Endothelial cell of umbilical vein (primary cell): ENCODE measurements at regions not wholly inside any gene's neighbourhood (a gene's known extent, or its start where the extent isn't known, plus 50 kb on each side); places are given as distances from the start of the nearest gene placed in this dataset.
"Not testable (repeated sequence)": the region's sequence is repeated elsewhere in the genome, so short reads cannot be mapped to it uniquely, and the experiment has no call there.

ENCODE experiments used
- BruUV-seq: library from RNA; stranded (reverse); fragments of 400-500 nt; replicated peaks from 2 replicates; lab custom pipeline; 2021; lab: Mats Ljungman, UMichigan
- CTCF ChIA-PET: fragments of 300-600, 350-600 bp; sonication (Branson Sonifier 250); formaldehyde crosslinking; loops from one replicate; lab custom pipeline; 2021; ENCODE audit warnings: antibody characterized with exemption, inconsistent platforms; lab: Charles Lee
- POLR2A ChIA-PET: fragments of 300-600, 350-600 bp; sonication (Branson Sonifier 250); formaldehyde crosslinking; loops from one replicate; lab custom pipeline; 2021; ENCODE audit warnings: antibody characterized with exemption, inconsistent platforms; lab: Charles Lee
- DNase-seq: peaks from one replicate; pipeline ENCODE4 v3.0.0-alpha.2; 2011; ENCODE audit warnings: low read depth, low spot score
- FAIRE-seq: peaks from 2 replicates; lab custom pipeline; 2011; peaks lifted over from hg19 to GRCh38; lab: Jason Lieb, UNC
- H2AFZ ChIP-seq: 2 replicates; pipeline ENCODE4 v1.6.0; 2012; ENCODE audit warnings: low read depth, low read length, control low read depth, inconsistent platforms
- H3K27ac ChIP-seq: 2 replicates; pipeline ENCODE4 v1.5.1; 2011; ENCODE audit warnings: low read depth, mild to moderate bottlenecking, control low read depth, low read length, moderate library complexity; ENCODE audit not compliant: insufficient read depth
- H3K27me3 ChIP-seq, 2 experiments: 2 replicates each; pipeline versions ENCODE4 v1.6.0 to v1.6.1; 2011; ENCODE audit warnings: low read length in 2 of 2, mixed read lengths in 1 of 2; ENCODE audit not compliant: control insufficient read depth in 2 of 2, insufficient read depth in 2 of 2
- H3K36me3 ChIP-seq, 2 experiments: 2 replicates in 1 of 2; 3 replicates in 1 of 2; pipeline ENCODE4 v1.5.1; 2011; ENCODE audit warnings: low read length in 2 of 2, mild to moderate bottlenecking in 1 of 2, moderate library complexity in 1 of 2; ENCODE audit not compliant: control insufficient read depth in 2 of 2, insufficient read depth in 2 of 2; ENCODE audit errors: extremely low read depth in 1 of 2
- H3K4me1 ChIP-seq: 3 replicates; pipeline ENCODE4 v1.5.1; 2011; ENCODE audit warnings: mild to moderate bottlenecking, low read length; ENCODE audit not compliant: control insufficient read depth, insufficient read depth; ENCODE audit errors: extremely low read depth
- H3K4me2 ChIP-seq: 2 replicates; pipeline ENCODE4 v1.6.1; 2011; ENCODE audit warnings: low read length, control low read depth, mixed read lengths; ENCODE audit not compliant: insufficient read depth
- H3K4me3 ChIP-seq, 3 experiments: fragments of 200-600 bp in 1 of 3; sonication (generic), shearing (Covaris generic) in 1 of 3; replicated peaks in 1 of 3; 2 replicates each; pipeline ENCODE4 v1.5.1; 2011 to 2016; ENCODE audit warnings: control low read depth in 3 of 3, low read length in 3 of 3, mild to moderate bottlenecking in 2 of 3, inconsistent platforms in 1 of 3, low read depth in 1 of 3, moderate library complexity in 1 of 3; ENCODE audit not compliant: insufficient read depth in 1 of 3
- H3K79me2 ChIP-seq: 2 replicates; pipeline ENCODE4 v1.6.0; 2012; ENCODE audit warnings: low read length, inconsistent platforms; ENCODE audit not compliant: control insufficient read depth, insufficient read depth
- H3K9ac ChIP-seq: replicated peaks from 2 replicates; pipeline ENCODE3; 2011; ENCODE audit warnings: low read length, control low read depth; ENCODE audit not compliant: insufficient read depth; ENCODE audit errors: extremely low read depth
- H3K9me1 ChIP-seq: replicated peaks from 3 replicates; pipeline ENCODE4 v1.6.0; 2011; ENCODE audit warnings: mild to moderate bottlenecking, low read length; ENCODE audit not compliant: control insufficient read depth, insufficient read depth; ENCODE audit errors: extremely low read depth
- H3K9me3 ChIP-seq: replicated peaks from 2 replicates; pipeline ENCODE4 v1.5.1; 2012; ENCODE audit warnings: low read length, inconsistent platforms; ENCODE audit not compliant: control insufficient read depth, insufficient read depth
- H4K20me1 ChIP-seq: replicated peaks from 2 replicates; pipeline ENCODE3; 2011; ENCODE audit warnings: mild to moderate bottlenecking, low read length; ENCODE audit not compliant: control insufficient read depth, insufficient read depth; ENCODE audit errors: extremely low read depth
- dilution Hi-C: fragments of 300-500 bp; cut with MboI; formaldehyde crosslinking; loops from one replicate; pipeline ENCODE4 v1.15.0; 2019; ENCODE audit warnings: low sequenced_read_pairs; ENCODE audit not compliant: extremely low pct_ligation_motif_present
- intact Hi-C: fragments of 100-400 bp; cut with micrococcal nuclease; formaldehyde crosslinking; loops from one replicate; pipeline ENCODE4 v1.10.0; 2022

DNA sequence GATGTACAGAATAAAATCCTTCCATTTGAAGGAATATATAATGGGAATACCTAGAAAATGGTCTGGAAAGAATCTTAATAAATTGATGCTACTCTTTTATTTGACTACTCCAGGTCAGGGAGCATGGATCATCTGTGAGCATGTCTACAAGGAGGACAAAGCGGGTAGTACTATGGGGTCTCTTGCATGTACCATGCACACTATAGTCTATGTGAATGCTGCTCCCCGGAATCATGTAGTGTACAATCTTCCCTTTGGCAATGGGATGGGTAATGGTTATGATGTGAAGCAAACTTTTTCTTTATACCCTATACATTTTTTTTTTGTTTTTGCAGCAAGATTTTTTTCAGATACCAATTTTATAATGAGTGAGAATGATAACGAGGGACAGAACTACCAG lies 139.1 kb downstream of the SYT15 start:
- FAIRE-seq, H3K4me2 ChIP-seq, H3K9ac ChIP-seq, BruUV-seq, H3K9me1 ChIP-seq, CTCF ChIA-PET, dilution Hi-C loops, H3K9me3 ChIP-seq, H3K4me1 ChIP-seq, POLR2A ChIA-PET, H3K4me3 ChIP-seq, H3K79me2 ChIP-seq, H4K20me1 ChIP-seq, H3K27ac ChIP-seq, DNase-seq, intact Hi-C loops, H3K36me3 ChIP-seq, H3K27me3 ChIP-seq, H2AFZ ChIP-seq: not testable (repeated sequence)

DNA sequence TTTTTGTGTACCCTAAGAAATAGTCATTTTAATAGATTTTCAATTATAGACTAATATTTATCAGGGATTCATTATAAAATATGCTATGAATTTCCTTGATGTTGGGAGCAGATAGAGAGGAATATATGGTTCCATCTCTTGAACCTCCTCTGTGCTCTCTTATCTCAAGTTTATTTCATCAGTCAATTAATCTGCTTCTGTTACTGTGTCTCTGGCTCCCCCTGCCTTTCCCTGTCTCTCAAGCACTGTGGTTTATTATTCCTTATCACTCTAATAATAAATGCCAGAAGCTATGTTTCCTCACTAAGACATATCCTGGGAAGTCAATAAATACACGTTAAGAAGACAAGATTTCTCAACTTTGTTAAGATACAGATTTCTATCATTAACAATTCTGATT lies 141.5 kb downstream of the SYT15 start:
- H3K4me3 ChIP-seq, intact Hi-C loops, H3K79me2 ChIP-seq, H3K27ac ChIP-seq, CTCF ChIA-PET, H3K4me2 ChIP-seq, H2AFZ ChIP-seq, dilution Hi-C loops, H3K27me3 ChIP-seq, POLR2A ChIA-PET, H3K36me3 ChIP-seq, H3K9me3 ChIP-seq, BruUV-seq, FAIRE-seq, H4K20me1 ChIP-seq, H3K4me1 ChIP-seq, H3K9me1 ChIP-seq, H3K9ac ChIP-seq: not testable (repeated sequence)
- peak; percentile 14 for DNase-seq

DNA sequence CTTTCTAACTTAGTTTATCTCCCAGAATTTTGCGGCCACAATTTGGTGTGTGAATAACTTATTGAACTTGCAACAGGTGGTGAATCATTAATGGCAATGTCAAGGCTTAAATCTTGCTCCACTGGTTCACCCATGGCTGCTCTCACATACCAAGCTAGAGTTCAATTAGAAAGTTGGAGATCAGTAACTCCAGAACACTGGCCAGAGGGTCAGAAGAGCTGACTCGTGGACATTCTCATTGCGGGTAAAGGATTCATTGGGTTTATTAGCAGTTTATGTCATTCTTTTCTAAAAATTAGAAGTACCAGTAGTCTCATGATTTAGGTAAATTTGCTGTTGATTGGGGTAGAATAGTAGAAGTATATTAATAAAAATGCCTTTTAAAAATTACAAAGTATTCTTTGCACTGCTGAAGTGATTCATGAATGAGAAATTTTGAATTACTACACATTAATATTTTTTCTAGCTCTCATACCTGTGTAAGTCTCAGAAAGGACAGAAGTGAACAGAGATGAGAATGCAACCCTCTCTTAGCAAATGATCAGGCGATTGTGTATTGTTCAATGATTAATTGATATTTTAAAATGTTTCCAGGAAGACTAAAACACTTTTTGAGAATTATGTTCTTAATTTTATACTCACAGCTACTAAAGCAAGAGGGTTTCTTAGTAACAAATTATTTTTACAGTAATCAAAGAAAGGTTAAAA lies 142.0 kb downstream of the SYT15 start:
- intact Hi-C loops, H3K27ac ChIP-seq, H3K9me1 ChIP-seq, FAIRE-seq, DNase-seq, H2AFZ ChIP-seq, POLR2A ChIA-PET, BruUV-seq, CTCF ChIA-PET, H3K79me2 ChIP-seq, dilution Hi-C loops, H4K20me1 ChIP-seq, H3K9ac ChIP-seq, H3K36me3 ChIP-seq, H3K4me2 ChIP-seq, H3K4me3 ChIP-seq, H3K27me3 ChIP-seq, H3K9me3 ChIP-seq, H3K4me1 ChIP-seq: not testable (repeated sequence)

DNA sequence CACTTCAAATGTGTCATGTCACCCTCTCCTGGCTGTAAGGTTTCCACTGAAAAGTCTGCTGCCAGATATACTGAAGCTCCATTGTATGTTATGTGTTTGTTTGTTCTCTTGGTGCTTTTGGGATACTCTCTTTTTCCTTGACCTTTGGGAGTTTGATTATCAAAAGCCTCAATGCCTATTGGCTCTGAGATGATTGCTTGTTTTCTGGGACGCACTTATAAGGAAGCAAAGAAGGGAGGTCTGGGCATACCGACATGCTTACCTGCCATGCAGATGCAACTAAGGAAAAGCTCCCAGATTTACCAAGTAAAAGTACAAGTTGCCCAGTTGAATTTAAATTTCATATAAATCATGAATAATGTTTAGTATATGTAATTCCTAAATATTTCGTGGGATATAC lies 145.3 kb downstream of the SYT15 start:
- H3K4me2 ChIP-seq, H4K20me1 ChIP-seq, POLR2A ChIA-PET, H3K9me1 ChIP-seq, H2AFZ ChIP-seq, CTCF ChIA-PET, H3K79me2 ChIP-seq, H3K9ac ChIP-seq, dilution Hi-C loops, H3K27me3 ChIP-seq, DNase-seq, H3K9me3 ChIP-seq, FAIRE-seq, BruUV-seq, H3K4me1 ChIP-seq, intact Hi-C loops, H3K4me3 ChIP-seq, H3K36me3 ChIP-seq, H3K27ac ChIP-seq: not testable (repeated sequence)
